ENCODE measurements at regions not wholly inside any gene's neighbourhood (a gene's known extent, or its start where the extent isn't known, plus 50 kb on each side); places are given as distances from the start of the nearest gene placed in this dataset.

- no peak for TF ChIP-seq CTCF (IDR thresholded peaks at IDR 0.05; ENCODE audit: poor library complexity)
- TF ChIP-seq EZH2phosphoT487 (IDR thresholded peaks at IDR 0.05; ENCODE audit: low read depth, severe bottlenecking, unreplicated experiment), result no peak
Measured at GRCh38 chr1:51048670-51049069, 53.4 kb upstream of the C1orf185 start.

Data from hepatocyte (in vitro differentiated cells).